ENCODE measurements at regions not wholly inside any gene's neighbourhood (a gene's known extent, or its start where the extent isn't known, plus 50 kb on each side); places are given as distances from the start of the nearest gene placed in this dataset.

DNA sequence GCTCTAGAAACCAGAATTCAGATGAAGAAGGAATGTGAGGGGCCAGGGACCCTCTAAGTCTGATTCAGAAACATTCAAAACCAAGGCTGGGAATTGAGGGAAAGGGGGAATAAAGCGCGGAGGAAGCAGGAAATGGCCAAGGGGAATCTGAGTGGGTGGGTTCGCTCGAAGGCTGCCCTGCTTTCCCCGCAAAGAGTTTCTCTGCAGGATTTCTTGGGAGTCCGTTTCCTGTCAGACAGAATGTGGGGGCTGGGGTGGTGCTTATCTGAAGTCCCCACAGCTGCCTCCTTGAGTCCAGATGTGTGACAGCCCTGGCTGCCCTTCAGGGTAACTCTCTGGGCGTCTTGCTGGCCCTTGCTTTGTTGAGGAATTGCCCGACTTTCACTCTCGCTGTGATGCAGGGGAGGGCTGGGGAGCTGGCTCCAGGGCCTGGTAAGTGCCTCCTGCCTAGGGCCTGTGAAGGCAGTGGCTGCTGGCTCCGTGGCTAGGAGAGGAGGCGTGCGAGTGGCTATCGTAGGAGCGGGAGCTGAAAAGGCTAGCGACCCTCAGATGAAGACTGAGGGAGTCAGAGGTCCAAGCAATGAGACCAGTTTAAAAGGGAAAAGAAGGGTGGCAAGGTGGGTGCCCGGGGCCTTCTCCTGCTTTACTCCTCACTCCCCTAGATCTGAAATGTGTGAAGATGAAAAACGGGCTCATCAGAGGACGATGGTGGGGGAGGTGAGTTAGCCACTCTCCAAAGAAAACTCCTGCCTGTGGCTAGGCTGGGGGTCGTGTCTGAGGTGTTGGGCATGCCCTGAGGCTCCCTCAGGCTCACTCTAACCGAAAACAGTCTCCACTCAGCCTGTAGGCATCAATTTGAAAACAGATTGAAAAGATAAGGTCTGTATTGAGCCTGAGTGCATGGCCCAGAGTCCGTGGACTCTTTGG is 143.9 kb upstream of the UMPS start:
- no peak for DNase-seq

GRCh38 chr3:124587053-124587408 is 143.2 kb upstream of the UMPS start:
- no peak for DNase-seq

GRCh38 chr3:124588036-124588435 is 142.2 kb upstream of the UMPS start:
- DNase-seq = no peak

GRCh38 chr3:124588794-124589193 is 141.5 kb upstream of the UMPS start:
- no peak for DNase-seq

DNA sequence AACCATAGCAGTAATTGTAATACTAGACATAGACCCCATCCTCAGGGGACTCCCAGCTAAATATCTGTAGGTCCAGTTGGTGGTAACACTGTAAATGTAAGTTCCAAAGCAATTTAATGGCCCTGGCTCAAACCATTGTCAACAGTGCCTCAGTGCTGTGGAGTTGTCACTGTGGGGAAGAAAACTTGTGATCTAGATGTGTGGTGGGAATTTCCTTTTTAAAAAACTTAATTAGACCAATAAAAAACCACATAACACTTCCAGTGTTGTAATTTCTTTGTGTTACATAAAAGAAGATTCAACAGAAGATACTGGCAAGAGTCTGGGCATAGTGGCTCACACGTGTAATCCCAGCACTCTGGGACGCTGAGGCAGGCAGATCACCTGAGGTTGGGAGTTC is 138.6 kb upstream of the UMPS start:
- DNase-seq = no peak

GRCh38 chr3:124592658-124593441 is 137.4 kb upstream of the UMPS start:
- peak; percentile 32 to 33 for DNase-seq

DNA sequence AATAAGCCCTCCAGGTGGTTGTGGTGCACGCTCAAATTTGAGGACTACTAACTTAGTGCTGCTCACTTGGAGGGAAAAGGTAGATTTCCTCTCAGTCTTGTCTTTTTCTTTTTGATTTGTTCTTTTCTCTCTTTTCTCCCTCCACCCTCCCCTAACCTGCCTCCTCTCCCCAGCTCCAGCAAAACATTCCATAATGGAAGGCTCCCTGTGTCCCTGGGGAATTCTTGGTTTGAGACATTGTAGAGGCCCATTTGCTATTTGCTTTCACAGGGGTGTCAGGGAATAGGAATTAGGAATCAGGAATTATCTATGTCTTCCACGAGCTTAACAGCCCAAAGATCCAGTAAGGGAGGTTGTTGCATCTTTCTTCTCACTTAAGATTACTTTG is 136.8 kb upstream of the UMPS start:
- no peak for DNase-seq

DNA sequence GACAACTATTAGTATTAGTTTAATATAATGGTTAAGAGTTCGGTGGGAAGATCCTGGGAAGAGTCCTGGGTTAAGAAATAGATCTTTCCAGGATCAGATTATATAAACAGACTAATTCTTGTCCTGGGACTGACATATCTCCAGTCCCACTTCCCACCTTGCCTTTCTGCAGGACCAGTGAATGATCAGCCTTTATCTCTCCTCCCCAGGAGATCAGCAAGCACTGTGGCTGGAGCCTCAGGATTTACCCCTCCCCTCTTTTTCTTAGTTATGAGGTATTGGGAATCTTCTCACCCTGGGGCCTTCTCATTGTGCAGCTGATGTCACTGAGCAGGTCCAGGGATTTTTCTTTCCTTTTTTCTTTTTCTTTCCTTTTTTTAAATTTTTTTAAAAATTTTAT is 135.7 kb upstream of the UMPS start:
- DNase-seq = no peak

GRCh38 chr3:124597273-124597672 is 133.0 kb upstream of the UMPS start:
- no peak for DNase-seq

DNA sequence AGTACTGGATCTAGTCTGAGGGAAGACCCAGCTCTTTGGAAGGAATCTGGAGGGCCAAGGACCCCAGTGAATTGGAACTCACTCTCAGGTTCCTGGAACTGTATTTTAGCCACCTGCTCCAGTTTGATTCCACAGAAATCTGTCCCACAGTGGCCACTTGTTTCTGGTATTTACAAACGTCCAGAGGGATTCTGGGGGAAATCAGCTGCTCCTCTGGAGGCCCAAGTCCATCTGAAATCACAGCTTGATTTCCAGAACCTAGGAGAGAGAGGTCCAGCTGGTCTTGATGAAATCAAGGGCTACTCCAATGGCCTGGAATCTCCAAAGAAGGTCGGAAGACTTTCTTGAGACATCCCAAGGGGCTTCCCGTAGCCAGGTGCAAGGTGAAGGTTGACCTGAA is 132.3 kb upstream of the UMPS start:
- no peak for DNase-seq

GRCh38 chr3:124599147-124599765 is 131.0 kb upstream of the UMPS start:
- DNase-seq = no peak

- DNase-seq = no peak
These were observed 130.2 kb upstream of the UMPS start for GRCh38 chr3:124599779-124600693.

GRCh38 chr3:124600765-124601164 is 129.5 kb upstream of the UMPS start:
- DNase-seq = no peak

DNA sequence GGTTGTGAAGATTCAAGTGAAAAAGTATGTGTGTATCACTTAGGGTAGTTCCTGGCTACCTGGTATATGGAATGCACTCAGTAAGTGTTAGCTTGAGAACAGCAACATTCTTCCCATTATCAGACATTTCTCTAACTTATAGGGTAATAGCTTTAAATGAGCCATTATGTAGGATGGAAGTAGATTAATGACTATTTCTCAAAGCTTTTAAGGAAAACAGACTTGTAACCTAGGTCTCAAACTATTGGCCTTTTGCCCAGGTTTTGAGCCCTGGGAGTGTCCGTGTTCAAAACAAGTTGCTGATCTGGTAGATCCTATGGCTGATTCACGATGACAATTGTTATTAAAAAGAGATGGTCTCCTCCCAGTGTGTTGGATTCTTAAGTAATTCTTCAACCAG is 129.1 kb upstream of the UMPS start:
- DNase-seq = no peak

DNA sequence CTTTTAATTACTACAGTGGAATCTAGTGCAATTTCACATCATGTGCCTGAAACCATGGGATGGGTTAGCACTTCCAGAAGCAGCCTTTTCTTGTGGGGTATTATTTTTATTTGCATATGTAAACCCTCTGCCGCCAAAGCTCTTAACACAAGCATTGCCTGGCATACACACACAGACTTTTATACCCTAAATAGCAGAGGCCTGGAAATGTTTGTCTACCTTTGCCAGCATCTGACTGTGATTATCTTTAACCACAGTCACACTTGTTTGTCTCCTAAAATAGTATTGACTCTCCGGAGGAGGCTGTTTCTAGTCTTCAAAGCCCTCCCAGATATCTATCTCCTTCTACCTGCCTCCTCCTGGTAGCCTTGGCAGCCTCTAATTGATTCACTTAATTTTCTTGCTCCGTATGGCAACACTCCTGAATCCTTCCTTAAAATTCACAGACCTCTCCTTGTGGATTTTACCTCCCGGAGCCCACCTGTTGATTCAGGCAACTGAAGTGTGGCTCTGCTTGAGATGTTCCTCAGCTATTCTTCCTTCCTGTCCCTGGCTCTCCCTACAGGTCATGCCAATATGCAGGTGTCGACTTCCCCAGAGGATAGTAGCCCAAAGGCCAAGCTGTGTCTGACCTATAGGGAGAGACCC is 127.1 kb upstream of the UMPS start:
- DNase-seq = no peak

DNA sequence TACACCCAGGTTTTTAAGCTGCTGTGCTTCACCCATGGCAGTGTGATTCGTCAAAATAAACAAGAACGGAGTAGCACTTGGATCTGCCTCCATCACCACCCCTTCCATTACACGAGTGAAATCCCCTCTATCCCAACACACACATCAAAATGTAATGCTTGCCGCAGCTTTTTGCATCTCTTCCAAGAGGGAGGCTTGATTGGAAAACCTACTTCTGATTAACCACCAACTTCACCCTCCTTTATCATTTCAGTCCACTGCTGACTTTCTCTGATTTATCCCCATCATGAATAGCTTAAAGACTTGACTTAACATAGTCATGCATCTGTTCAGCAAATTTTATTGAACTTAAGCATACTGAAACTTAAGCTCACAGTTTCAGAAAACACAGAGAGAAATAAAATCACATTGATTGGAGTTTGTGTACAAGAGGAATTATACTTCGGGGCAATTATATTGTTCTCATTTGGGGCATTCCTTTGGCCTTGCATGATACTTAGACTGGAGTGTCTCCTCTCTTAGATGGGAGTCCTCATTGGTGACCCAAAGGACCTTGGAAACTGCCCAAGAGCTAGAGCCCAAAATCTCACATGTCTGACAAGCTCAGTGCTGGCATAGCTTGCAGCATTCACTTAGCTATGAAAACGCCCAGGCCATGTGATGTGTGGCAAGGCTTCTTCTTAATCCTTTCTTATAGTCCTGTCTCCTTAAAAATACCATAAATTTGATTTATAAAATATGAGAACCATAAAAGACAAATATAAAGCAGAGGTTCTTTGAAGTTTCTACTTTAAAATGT is 124.3 kb upstream of the UMPS start:
- DNase-seq = no peak

DNA sequence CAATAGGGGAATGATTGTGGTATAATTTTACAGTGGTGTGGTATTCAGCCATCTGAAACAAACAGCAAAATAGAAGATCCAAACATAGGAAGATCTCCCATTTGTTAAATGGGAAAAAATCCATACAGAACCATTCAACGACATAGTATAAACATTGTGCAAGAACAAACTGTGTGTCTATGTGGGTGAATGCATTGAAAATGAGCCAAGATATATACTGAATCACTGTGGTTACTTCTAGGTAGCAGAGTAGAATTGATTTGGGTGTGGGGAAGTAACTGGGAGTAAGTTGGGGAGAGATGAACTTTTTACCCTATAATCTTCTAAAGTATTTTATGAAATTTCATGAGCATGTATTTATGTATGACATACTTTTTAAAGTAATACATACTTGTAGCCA is 123.1 kb upstream of the UMPS start:
- DNase-seq = no peak

- no peak for DNase-seq
These were observed 120.8 kb upstream of the UMPS start for GRCh38 chr3:124609402-124609801.

DNA sequence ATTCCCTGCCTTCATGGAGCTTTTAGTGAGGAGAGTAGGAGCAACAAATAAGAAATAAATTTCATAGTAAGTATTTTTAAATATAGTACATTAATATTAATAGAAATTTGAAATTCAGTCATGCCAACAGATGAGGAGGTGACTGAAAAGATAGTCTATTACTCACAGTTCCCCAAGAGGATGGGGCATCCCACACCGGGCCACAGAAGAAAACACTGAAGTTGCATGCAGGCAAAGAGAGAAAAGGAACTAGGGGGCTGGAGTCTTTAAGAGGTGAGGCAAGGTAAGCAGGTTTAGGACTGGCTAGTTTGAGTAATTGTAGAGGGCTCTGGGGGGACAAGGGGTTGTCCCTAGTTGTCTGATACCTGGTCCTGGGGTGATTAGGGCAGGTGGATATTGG is 120.1 kb upstream of the UMPS start:
- no peak for DNase-seq

GRCh38 chr3:124611520-124611919 is 118.7 kb upstream of the UMPS start:
- no peak for DNase-seq

- no peak for DNase-seq
These were observed 114.2 kb upstream of the UMPS start for GRCh38 chr3:124615896-124616543.
